GOT3 (cell line): ENCODE measurements at regions not wholly inside any gene's neighbourhood (a gene's known extent, or its start where the extent isn't known, plus 50 kb on each side); places are given as distances from the start of the nearest gene placed in this dataset.

Experiments
- DNase-seq: peaks from one replicate; lab custom pipeline; 2025; ENCODE audit warnings: mixed read lengths; lab: John Stamatoyannopoulos, UW

DNA sequence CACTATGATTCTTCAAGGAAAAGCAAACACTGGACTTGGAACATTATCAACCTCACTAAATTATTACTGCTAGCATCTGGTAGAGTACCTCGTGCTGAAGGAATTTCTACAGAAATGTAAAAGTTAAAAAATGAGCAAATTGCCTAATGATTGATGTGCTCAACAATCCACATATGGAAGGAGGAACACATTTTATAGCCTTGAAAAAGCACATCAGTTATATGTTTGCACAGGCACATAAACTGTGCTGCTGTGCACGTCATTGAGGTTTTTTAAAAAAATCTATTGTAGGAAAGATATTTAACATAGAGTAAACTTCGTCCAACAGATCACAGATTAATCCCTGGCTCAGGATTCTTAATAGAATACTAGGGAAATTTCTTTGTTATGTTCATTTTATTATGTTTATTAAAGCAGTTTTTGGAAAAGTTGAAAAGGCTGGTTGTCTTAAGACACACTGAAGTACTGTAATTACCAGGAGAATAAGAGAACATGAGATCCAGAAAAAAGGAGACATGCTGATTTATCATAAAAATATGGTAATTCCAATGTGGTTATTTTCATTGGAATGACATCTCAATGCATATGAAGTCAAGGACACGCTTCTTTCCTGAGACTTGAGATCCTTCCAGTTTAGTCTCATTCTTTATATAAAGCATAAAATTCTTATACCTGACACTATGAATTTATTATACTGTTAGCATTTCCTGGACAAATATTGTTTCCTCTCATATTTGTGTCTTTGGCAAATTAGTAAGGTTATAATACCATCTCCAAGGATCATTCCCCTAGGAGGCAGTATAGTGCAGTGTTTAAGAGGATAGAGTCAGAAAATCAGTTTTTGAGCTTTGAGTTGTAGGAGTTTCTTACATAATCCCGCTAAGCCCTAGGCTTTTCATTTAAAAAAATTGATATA is 511.1 kb downstream of the TENT5A start:
- no peak for DNase-seq

DNA sequence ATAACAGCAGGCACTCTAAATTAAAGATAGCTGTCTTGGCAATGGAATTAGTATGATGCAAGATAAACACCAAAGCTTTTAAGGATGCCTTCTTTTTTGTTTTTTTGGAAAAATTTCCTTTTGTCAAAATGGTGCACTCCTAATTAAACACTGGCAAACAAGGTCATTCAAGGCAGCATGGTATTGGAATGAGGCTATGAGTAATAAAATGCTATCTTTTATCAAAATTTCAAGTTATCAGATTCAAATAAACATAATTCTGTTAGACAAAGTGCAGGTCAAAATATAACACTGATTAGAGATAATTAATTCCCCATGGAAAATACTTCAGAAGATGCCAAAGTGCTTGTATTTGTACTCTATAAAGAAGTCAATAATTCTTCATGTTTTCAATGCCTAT is 514.1 kb downstream of the TENT5A start:
- DNase-seq: no peak

DNA sequence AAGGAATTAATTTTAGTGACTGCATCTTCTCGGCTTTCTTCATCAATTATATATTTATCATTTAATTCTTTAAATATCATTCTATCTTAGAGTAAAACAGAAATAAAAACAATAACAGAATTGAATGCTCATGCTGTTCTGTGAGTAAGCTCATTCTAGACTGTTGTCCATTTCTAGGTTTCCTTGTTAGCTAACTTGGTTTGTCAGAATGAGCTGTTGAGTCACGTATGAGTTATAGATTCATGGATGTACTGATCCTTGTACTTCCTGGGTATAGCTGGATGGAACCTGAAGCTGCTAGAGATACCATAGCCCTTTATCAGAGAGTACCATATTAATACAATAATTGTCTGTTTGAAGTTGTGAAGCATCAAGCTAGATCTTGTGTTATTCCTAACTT is 515.3 kb downstream of the TENT5A start:
- no peak for DNase-seq

DNA sequence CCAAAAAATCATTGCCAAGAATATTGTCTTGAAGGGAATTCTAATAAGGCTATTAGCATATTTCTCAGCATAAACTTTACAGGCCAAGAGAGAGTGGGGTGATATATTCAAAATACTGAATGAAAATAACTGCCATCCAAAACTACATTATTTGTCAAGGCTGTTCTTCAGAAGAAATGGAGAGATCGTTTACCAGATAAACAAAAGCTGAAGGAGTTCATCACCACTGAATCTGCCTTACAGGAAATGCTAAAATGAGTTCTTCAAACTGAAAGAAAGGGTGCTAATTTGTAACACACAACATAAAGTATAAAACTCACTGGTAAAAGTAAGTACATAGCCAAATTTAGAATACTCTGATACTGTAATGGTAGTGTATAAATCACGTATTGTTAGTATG is 517.0 kb downstream of the TENT5A start:
- no peak for DNase-seq

DNA sequence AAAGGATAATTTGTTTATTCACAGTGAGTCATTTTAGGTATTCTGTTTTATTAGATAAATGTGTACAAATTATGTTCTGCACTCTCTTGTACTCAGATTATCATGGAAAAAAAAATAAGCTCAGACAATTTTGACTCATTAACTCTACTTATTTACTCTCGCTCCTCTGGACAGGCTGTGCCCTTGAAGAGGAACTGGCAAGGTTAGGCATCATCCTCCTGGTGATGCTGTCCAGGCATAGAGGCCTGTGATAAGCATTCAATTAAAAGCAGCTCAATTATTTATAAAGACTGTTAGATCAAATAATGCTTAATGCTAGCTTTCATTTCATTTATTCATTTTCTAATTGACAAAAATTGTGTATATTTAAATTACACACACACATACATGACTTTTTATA is 518.5 kb downstream of the TENT5A start:
- no peak for DNase-seq

DNA sequence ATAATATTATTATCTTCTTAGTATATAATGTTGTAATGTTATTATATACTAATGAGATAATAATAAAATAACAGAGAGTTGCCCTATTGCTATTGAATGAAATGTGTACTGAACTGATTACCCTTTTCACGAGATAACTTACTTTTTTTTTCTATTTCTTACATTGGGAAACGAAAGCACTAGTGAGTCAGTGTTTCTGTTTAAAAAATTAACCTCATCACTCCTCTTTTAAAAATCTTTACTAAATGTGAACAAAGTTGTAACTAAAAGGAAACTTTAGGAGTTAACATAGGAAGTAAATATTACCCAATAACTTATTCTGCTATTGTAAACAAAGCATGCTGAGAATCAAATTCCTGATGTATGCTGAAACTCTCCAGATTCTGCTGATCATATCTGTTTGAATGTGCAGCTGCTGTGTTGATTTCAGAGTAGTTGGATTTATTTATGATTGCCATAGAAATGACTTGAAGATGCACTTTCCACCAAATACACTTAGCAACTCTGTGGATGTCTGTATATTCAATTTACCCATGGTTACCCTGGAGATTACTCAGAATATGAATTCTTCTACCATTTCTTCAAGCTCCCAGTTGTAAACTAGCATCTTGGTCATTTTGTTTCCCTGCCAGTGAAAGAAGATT is 523.4 kb downstream of the TENT5A start:
- no peak for DNase-seq

DNA sequence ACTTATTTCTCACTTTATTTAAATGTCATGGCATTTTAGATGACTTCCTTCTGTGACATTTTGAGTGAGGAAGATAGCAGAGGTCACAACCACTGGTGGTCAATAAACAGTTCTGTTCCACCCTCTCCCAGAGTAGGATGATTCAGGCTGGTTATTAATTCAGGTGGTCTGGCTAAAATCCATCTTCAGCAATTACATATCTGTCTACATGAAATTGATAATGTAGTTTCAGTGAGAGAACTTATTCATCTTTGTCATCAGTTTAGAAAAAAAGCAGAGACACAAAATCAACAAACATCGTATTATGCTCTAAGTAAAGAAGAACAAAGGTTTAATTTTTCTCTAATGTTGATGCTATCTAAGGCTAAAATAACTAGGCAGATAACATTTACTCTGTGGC is 525.5 kb downstream of the TENT5A start:
- DNase-seq: no peak

DNA sequence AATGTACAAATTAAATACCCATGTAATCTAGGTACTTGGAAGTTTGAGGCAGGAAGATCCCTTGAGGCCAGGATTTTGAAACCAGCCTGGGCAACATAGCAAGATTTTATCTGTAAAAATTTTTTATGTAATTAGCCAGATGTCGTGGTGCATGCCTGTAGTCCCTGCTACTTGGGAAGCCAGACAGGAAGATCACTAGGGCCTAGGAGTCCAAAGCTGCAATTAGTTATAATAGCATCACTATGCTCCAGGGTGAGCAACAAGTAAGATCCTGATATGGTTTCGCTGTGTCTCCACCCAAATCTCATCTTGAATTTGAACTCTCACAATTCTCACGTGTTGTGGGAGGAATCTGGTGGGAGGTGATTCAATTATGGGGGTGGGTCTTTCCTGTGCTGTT is 535.8 kb downstream of the TENT5A start:
- no peak for DNase-seq

DNA sequence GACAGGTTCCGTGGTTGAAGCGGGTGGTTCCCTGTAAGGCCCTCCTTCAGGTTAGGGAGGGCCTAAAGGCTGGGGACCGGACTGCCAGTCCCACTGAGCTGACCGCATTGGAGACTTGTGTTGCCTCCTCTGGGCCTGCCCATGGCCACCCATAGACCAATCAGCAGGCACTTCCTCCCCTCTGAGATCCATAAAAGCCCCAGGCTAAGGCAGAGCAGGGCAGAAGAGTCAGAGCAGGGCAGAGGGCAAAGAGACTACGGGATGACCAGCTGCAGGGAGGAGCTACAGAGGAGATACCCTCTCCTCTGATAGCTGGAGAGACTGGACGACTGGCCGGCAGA is 537.4 kb downstream of the TENT5A start:
- DNase-seq: no peak

DNA sequence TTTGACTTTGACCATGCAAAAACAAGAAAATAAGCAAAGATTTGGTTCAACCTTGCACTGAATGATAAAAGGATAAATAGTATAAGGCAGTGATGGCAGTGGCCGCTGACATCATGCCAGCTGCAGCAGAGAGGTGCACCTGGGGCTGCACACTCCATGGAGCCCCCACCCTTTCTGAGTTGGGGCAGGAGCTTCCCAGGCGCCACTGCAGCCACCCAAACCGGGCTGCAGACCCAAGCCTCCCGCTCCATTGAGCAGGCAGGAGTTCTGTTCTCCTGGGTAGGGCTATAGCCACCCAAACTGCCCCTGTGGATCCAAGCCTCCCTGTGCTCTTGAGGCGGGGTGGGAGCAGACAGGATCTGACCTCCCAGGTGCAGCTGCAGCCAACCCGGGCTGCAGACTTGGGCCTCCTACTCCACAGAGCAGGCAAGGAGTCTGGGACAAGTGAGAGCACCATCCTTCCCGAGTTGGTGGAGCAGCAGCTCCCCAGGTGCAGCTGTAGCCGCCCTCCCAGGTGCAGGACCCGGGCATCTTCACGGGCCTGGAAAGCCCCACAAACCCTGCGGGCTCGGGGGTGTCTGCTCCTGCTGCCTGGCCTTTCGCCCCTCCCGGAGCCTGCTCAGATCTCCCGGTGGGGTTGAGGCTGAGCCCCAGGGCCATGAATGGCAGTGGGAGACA is 537.9 kb downstream of the TENT5A start:
- DNase-seq: no peak

DNA sequence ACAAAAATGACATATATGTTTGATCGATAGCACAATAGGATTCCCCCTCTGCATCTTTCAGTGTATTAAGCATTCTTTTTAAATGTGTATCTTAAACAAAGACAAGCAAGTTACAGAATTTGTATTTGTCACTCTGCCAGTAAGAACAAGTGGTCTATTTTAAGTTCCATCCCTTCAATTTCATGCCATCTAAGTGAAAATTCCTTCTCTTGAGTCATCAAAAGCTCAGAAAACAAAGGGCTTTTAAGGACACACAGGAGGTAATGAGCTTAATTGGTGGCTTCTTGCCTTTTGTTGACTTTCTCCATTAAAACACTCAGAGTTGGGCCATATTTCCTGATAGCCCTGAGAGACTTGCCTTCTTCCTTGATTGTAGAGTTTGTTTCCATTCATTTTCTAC is 547.8 kb downstream of the TENT5A start:
- DNase-seq: no peak

DNA sequence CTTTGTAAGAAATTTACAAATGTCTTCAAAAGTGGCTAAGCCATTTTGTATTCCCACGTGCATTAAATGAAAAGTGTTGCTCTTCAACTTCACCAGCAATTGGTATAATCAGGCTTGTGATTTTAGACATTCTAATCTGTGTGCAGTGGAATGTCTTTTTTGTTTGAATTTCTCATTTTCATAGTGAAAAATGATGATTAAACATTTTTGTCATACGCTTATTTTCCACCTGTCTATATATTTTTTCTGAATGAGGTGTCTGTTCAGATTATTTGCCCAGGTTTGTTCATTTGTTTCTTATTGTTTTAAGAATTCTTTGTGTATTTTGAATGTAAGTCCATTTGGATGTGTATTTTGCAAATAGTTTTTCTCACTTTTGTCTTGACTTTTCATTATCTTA is 558.1 kb downstream of the TENT5A start:
- DNase-seq: no peak

DNA sequence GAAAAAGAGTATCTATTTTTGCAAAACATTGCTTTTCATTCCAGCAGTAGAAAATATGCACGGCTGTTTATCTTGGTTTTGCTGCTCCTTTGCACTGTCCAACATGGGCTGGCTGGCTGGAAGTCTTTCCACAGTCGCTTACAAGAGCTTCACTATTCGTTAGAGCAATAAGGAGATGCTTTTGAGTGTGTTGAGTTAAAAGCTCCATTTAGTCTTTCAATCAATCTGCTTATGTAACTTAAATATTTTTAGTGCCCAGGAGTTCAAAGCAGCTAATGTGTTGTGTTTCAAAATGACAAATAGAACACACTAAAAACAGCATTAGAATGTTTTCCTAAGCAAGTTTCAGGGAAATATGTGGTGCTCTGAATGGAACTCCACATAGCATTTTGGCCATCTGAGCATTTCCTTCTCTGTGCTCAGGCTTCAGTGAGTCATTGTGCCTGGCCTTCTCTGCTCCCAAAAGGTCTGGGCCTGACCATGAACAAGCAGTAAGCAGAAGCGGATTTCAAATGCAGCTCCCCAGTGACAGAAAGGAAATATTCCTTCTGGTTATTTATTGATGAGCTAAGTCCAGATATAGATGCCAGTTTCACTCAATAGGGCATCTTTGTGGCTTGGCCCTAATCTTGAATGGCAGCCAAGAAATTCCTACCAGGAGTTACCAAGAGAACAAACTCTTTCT is 580.3 kb downstream of the TENT5A start:
- no peak for DNase-seq

DNA sequence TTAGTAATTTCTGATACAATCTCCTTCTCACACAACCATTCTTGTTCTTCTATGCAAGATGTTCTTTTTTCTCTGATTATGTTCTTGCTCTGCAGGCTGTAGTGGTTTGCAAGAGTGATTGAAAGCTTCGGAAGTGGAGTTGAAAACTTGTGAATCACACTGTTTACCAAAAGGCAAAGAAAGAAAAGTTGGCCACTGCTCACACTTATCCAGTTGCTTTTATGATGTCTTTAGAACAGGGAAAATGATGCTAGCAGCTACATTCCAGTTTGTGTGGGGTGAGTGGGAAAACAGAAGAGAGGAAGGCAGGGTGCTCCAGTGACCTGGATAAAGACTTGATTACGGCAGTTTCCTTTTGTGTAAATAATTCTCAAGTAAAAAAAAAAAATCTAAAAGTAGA is 583.3 kb downstream of the TENT5A start:
- no peak for DNase-seq

DNA sequence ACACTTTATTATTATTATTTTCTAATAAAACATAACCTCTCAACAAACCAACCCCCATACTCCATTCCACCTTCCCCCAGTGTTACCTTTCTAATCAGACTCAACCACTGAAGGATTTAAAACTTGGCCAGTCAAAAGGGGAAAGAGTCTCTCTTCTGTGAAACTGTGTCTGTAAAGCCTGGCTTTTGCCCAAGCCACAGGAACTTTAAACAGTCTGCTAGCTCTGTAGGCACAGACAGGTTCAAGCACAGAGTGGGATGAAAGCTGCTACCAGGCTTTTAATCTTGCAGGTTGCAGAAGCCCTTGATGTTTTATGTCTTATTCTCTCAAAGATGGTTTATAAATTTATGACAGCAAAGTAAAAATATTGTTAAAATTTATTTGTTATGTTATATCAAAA is 585.7 kb downstream of the TENT5A start:
- no peak for DNase-seq

DNA sequence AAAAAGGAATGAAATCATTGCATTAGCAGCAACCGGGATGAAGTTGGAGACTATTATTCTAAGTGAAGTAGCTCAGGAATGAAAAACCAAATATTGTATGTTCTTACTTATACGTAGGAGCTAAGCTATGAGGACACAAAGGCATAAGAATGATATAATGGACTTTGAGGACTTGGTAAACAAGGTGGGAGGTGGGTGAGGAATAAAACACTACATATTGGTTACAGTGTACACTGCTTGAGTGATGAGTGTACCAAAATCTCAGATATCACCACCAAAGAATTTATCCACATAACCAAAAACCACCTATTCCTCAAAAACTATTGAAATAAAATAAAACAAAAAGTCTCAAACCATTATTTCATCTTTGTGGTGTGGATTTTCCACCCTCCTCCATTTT is 593.5 kb downstream of the TENT5A start:
- DNase-seq: no peak

DNA sequence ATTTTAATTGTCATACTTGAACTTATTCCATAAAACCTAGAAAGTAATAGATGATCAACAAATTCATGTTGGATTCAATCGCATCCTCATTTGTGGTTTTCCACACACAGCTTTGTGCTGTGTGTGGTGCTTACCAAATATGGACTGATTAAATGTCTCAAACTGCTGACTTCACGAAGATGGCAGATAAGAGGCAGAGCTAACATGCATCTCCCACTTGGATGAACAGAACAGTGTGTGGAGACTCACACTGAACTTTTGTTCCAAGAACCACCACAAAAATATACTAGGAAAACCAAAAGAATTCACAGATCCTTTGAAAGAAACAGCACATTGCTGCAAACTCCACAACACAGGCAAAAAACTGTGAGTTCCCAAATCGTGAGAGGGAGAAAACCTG is 603.7 kb downstream of the TENT5A start:
- DNase-seq: no peak

DNA sequence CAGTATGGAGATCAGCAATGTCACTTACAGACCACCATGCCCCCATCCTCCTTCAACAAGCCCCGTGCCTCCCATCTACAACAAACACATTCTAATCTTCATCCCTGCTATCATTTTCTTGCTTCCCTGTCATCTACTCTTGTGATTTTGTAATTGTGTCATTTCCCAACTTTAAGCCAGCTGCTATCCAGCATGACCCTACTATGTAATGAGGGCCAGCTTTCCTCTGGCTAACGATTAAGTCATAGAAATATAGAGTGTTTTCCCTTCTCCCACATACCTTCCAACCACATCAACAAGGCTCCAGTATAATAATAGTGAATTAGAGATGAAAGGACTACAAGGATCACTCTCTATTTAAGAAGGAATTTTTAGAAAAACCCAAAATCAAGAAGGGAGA is 607.0 kb downstream of the TENT5A start:
- no peak for DNase-seq

DNA sequence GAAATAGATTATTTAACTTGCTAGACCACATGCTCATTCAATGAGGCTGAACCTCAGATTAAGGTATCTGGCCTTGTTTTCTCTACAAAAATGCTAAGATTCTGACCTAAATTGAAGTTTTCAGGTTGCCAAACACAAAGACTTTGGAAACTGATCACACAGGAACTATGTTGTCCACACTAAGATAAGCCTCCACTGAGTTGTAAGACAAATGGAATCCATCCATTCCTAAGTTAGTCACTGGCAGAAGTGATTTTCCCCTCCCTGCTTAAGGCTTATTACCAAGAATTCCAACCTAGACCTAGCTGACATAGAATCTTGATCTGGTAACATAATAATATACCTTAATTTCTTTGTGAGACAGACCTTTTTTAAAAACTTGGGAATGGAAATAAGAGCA is 608.1 kb downstream of the TENT5A start:
- DNase-seq: no peak

DNA sequence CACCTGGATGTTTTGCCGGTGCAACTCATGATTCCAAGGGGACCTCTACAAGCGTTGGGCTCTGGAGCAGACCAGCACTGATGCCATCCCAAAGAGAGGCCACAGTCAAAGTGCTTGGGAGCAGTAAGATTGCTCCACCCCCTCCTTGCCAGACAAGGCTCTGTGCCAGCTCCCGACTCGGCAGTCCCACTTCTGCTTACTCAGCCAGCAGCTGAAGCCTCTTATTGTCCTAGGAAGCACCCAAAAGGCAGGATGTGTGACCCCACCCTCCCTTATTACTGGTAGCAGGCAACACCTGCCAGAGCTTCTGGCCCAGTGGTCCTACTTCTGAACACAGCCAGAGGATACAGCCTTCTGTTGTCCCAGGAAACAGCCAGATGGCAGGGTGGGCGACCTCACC is 614.2 kb downstream of the TENT5A start:
- no peak for DNase-seq

DNA sequence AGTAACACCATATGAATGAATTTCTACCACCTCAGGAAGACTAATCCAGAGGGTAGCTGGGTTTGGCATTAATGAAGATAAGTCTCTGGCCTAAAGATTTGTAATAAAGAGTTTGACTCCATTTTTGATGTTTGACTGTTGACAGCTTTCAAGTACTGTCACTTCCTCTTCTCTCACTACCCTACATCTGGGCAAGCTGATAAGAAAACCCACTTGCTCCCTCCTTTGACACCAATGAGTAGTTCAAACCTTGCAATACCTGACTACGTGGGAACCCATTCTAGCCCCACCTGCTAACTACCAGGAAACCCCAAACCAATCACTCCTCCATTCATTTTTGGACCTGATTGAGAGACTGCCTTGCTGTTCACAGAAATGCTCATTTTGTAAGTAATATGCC is 621.5 kb downstream of the TENT5A start:
- DNase-seq: no peak

DNA sequence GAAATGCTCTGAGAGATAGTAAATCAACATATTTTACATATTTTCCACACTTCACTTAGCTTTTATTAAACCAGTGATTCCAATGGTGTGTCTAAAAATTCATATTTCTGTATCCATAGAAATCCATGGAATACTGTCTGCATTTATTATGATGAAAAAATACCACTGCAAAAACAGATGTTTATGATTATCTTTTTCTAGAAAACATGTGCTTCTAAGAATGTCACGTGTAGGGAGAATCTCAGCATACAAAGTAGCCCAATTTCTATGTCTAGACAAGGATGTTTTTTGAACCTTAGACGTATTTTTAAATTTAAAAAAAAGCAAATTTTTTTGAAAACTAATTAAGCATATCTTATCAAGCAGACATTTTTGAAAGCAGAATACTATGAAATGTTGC is 622.4 kb downstream of the TENT5A start:
- DNase-seq: no peak

DNA sequence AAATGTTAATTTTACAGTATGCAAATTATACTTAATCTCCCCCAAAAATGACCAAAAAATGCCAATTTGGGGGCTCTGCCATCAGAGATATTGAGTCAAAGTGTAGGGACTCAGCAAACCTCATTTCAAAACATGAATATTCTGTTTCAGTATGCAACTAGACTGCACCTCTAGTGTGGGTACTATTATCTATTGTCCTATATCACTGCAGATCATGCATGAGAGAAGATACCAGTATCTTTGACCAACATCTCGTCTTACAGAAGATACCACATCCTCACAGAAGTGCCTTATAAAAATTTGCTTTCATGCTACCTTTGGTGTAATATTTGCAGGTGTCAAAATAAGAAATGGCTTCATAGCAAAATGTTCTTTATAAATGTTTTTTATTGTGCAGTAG is 623.8 kb downstream of the TENT5A start:
- no peak for DNase-seq
